Naive thymus-derived CD4-positive, alpha-beta T cell (primary cell): ENCODE measurements at regions not wholly inside any gene's neighbourhood (a gene's known extent, or its start where the extent isn't known, plus 50 kb on each side); places are given as distances from the start of the nearest gene placed in this dataset.

Source experiments
- ATAC-seq: fragments of 150-1000 bp; cut with Tn5 transposase; 2 replicates; pipeline ENCODE4 v1.10.0; 2021; ENCODE audit warnings: mild to moderate bottlenecking, moderate library complexity
- CTCF ChIA-PET: fragments of 350-600 bp; sonication (Branson Sonifier 250); formaldehyde crosslinking; loops from one replicate; lab custom pipeline; 2021; ENCODE audit warnings: antibody characterized with exemption; lab: Charles Lee
- POLR2A ChIA-PET: fragments of 350-600 bp; sonication (Branson Sonifier 250); formaldehyde crosslinking; loops from one replicate; lab custom pipeline; 2021; ENCODE audit warnings: antibody characterized with exemption, inconsistent platforms; lab: Charles Lee
- DNase-seq, 9 donors: peaks; one replicate each; pipeline versions ENCODE4 v3.0.0 to v3.0.0-alpha.2; 2020 to 2022; ENCODE audit warnings: mixed read lengths in 1 of 9
- H3K27ac ChIP-seq: one replicate; pipeline ENCODE4 v1.7.0; 2013; ENCODE audit warnings: mild to moderate bottlenecking, low read depth, low read length, moderate library complexity
- H3K27me3 ChIP-seq, 2 donors: one replicate each; pipeline ENCODE4 v1.7.0; 2013; ENCODE audit warnings: low read length in 2 of 2, mild to moderate bottlenecking in 2 of 2, moderate library complexity in 2 of 2; ENCODE audit not compliant: control insufficient read depth in 2 of 2, insufficient read depth in 2 of 2
- H3K36me3 ChIP-seq, 3 experiments: 1 replicate in 2 of 3; 2 replicates in 1 of 3; pipeline ENCODE4 v1.7.0; 2013; ENCODE audit warnings: low read length in 3 of 3, mild to moderate bottlenecking in 3 of 3, moderate library complexity in 1 of 3; ENCODE audit not compliant: insufficient read depth in 3 of 3, control insufficient read depth in 2 of 3
- H3K4me1 ChIP-seq, 2 donors: one replicate each; pipeline ENCODE4 v1.7.0; 2013; ENCODE audit warnings: low read length in 2 of 2, mild to moderate bottlenecking in 2 of 2, moderate library complexity in 1 of 2; ENCODE audit not compliant: control insufficient read depth in 2 of 2, insufficient read depth in 2 of 2
- H3K4me3 ChIP-seq: 2 replicates; pipeline ENCODE4 v1.7.0; 2013; ENCODE audit warnings: mild to moderate bottlenecking, low read length
- H3K9me3 ChIP-seq, 3 experiments: 1 replicate in 2 of 3; 2 replicates in 1 of 3; pipeline ENCODE4 v1.7.0; 2013; ENCODE audit warnings: low read length in 3 of 3; ENCODE audit not compliant: control insufficient read depth in 2 of 3
- H3K27ac Mint-ChIP-seq, 9 donors: one replicate each; pipeline ENCODE4 v1.8.0; 2020 to 2022; ENCODE audit warnings: mixed read lengths in 9 of 9, mild to moderate bottlenecking in 8 of 9, moderate library complexity in 5 of 9, inconsistent platforms in 2 of 9
- H3K27me3 Mint-ChIP-seq, 5 donors: one replicate each; pipeline ENCODE4 v1.8.0; 2021 to 2022; ENCODE audit warnings: mixed read lengths in 5 of 5, mild to moderate bottlenecking in 1 of 5
- H3K36me3 Mint-ChIP-seq, 5 donors: one replicate each; pipeline ENCODE4 v1.8.0; 2020 to 2022; ENCODE audit warnings: mixed read lengths in 5 of 5, mild to moderate bottlenecking in 3 of 5, inconsistent platforms in 1 of 5
- H3K4me1 Mint-ChIP-seq, 7 donors: one replicate each; pipeline ENCODE4 v1.8.0; 2020 to 2022; ENCODE audit warnings: mixed read lengths in 7 of 7, mild to moderate bottlenecking in 3 of 7, inconsistent platforms in 1 of 7
- H3K4me3 Mint-ChIP-seq, 10 donors: one replicate each; pipeline ENCODE4 v1.8.0; 2020 to 2022; ENCODE audit warnings: mild to moderate bottlenecking in 10 of 10, mixed read lengths in 10 of 10, moderate library complexity in 6 of 10, inconsistent platforms in 2 of 10
- H3K9me3 Mint-ChIP-seq, 11 donors: one replicate each; pipeline ENCODE4 v1.8.0; 2020 to 2022; ENCODE audit warnings: mixed read lengths in 11 of 11, mild to moderate bottlenecking in 4 of 11, inconsistent platforms in 1 of 11, moderate library complexity in 1 of 11
- intact Hi-C, 2 donors: fragments of 100-400 bp; cut with micrococcal nuclease; formaldehyde crosslinking; loops; one replicate each; pipeline ENCODE4 v1.15.1; 2023

GRCh38 chr6:145383428-145383827, 351.9 kb downstream of the EPM2A start:
- Histone ChIP-seq H3K9me3 (no peaks in the 10 kb centered on the region), H3K27ac (no peak overlapping the region), H3K4me1 (no peaks in the 10 kb centered on the region), H3K27me3 (no peaks in the 10 kb centered on the region), H3K36me3 (no peaks in the 10 kb centered on the region), H3K4me3 (no peak overlapping the region)
- Mint-ChIP-seq H3K4me1 (no peaks in the 10 kb centered on the region), H3K36me3 (no peaks in the 10 kb centered on the region), H3K4me3 (no peak overlapping the region), H3K9me3 (peaks cover 0 to 12% (median 0%) of the 10 kb centered on the region in 11 donors), H3K27me3 (peaks cover 0 to 24% (median 0%) of the 10 kb centered on the region in 5 donors), H3K27ac (no peak overlapping the region)
- intact Hi-C loops, result no loop called here
- ATAC-seq (no peak), DNase-seq (no peak)
- CTCF ChIA-PET, result no interaction called here
- POLR2A ChIA-PET, result no interaction called here

DNA sequence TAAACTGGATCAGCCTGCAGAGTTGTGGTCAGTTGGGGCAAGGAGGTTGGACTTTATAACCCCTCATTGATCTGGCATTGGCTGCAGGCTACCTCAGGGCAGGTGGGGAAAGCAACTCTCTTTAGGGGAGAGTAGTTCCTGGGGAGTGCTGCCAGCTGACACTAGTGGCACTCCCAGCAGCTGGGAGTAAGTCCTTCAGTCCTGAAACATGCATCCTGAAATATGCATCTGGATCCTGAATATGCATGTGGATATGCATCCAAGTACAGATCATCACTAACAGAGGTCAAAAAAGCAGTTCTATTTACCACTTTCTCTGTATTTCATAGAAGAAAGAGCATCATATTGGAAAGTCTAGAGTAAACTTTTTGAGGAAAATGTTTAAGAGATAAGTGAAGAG, 350.8 kb downstream of the EPM2A start:
- H3K27ac Mint-ChIP-seq, result no peak overlapping the region
- H3K4me1 Mint-ChIP-seq, result no peaks in the 10 kb centered on the region
- H3K27me3 ChIP-seq, result no peaks in the 10 kb centered on the region
- H3K4me3 ChIP-seq, result no peak overlapping the region
- no peak overlapping the region for H3K4me3 Mint-ChIP-seq
- POLR2A ChIA-PET, result no interaction called here
- no peaks in the 10 kb centered on the region for H3K9me3 ChIP-seq
- H3K36me3 Mint-ChIP-seq, result no peaks in the 10 kb centered on the region
- intact Hi-C loops, result no loop called here
- CTCF ChIA-PET, result no interaction called here
- peaks cover 0 to 14% (median 0%) of the 10 kb centered on the region in 5 donors for H3K27me3 Mint-ChIP-seq
- no peaks in the 10 kb centered on the region for H3K4me1 ChIP-seq
- no peak for DNase-seq
- peaks cover 0 to 12% (median 0%) of the 10 kb centered on the region in 11 donors for H3K9me3 Mint-ChIP-seq
- ATAC-seq, result no peak
- no peak overlapping the region for H3K27ac ChIP-seq
- H3K36me3 ChIP-seq, result no peaks in the 10 kb centered on the region

DNA sequence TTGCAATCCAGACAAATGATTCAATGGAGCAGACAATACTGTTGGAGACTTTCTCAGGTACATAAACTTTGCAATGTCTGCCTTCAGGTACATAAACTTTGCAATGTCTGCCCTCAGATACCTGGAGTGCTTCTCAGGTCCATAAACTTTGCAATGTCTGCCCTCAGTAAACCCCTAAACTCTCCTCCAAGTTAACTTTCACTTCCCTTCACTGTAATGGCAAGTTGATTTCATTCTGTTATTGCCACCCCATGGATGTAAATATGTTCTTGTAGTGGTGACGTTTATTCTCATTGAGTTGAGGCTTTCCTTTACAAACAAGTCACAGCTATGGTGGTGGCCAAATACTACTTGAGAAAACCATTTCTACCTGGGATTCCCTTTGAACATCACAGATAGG, 338.8 kb downstream of the EPM2A start:
- no peak overlapping the region for H3K4me3 Mint-ChIP-seq
- H3K27ac ChIP-seq, result no peak overlapping the region
- no peaks in the 10 kb centered on the region for H3K36me3 ChIP-seq
- peaks cover 0 to 6% (median 0%) of the 10 kb centered on the region in 11 donors for H3K9me3 Mint-ChIP-seq
- no peaks in the 10 kb centered on the region for H3K4me1 Mint-ChIP-seq
- no peaks in the 10 kb centered on the region for H3K4me1 ChIP-seq
- ATAC-seq (no peak), DNase-seq (no peak)
- H3K36me3 Mint-ChIP-seq, result no peaks in the 10 kb centered on the region
- H3K27me3 ChIP-seq, result no peaks in the 10 kb centered on the region
- ChIA-PET POLR2A (no interaction called here), CTCF (interaction anchor here (0.6 kb wide), 1 partner anchor 11 kb away, joined by 3 read pairs; no protein-coding TSS in a partner anchor)
- H3K9me3 ChIP-seq, result no peaks in the 10 kb centered on the region
- peaks cover 0 to 11% (median 5%) of the 10 kb centered on the region in 5 donors for H3K27me3 Mint-ChIP-seq
- intact Hi-C loops, result no loop called here
- no peak overlapping the region for H3K4me3 ChIP-seq
- H3K27ac Mint-ChIP-seq, result no peak overlapping the region

GRCh38 chr6:145400508-145400907, 334.8 kb downstream of the EPM2A start:
- Histone ChIP-seq H3K9me3 (no peaks in the 10 kb centered on the region), H3K27ac (no peak overlapping the region), H3K4me3 (no peak overlapping the region), H3K36me3 (no peaks in the 10 kb centered on the region), H3K4me1 (no peaks in the 10 kb centered on the region), H3K27me3 (no peaks in the 10 kb centered on the region)
- H3K36me3 Mint-ChIP-seq, result no peaks in the 10 kb centered on the region
- H3K9me3 Mint-ChIP-seq, result peaks cover 0 to 8% (median 1%) of the 10 kb centered on the region in 11 donors
- ATAC-seq (no peak), DNase-seq (no peak)
- intact Hi-C loops, result no loop called here
- H3K27me3 Mint-ChIP-seq, result peaks cover 0 to 9% (median 6%) of the 10 kb centered on the region in 5 donors
- no peaks in the 10 kb centered on the region for H3K4me1 Mint-ChIP-seq
- H3K27ac Mint-ChIP-seq, result no peak overlapping the region
- H3K4me3 Mint-ChIP-seq, result no peak overlapping the region
- POLR2A ChIA-PET, result no interaction called here
- CTCF ChIA-PET, result no interaction called here

GRCh38 chr6:145405006-145405551, 330.2 kb downstream of the EPM2A start:
- no peaks in the 10 kb centered on the region for H3K4me1 Mint-ChIP-seq
- ATAC-seq, result no peak

GRCh38 chr6:145406783-145407182, 328.5 kb downstream of the EPM2A start:
- CTCF ChIA-PET, result no interaction called here

More at GRCh38 chr6:145405006-145405551, 330.2 kb downstream of the EPM2A start:
- H3K27ac Mint-ChIP-seq, result no peak overlapping the region
- Histone ChIP-seq H3K36me3 (no peaks in the 10 kb centered on the region), H3K4me1 (no peaks in the 10 kb centered on the region), H3K27ac (no peak overlapping the region), H3K27me3 (no peaks in the 10 kb centered on the region), H3K9me3 (no peaks in the 10 kb centered on the region), H3K4me3 (no peak overlapping the region)
- ChIA-PET POLR2A (no interaction called here), CTCF (no interaction called here)
- peaks cover 0 to 8% (median 0%) of the 10 kb centered on the region in 11 donors for H3K9me3 Mint-ChIP-seq
- no peak for DNase-seq
- intact Hi-C loops, result no loop called here
- no peak overlapping the region for H3K4me3 Mint-ChIP-seq
- H3K36me3 Mint-ChIP-seq, result no peaks in the 10 kb centered on the region
- H3K27me3 Mint-ChIP-seq, result peaks cover 0 to 9% (median 4%) of the 10 kb centered on the region in 5 donors

GRCh38 chr6:145415616-145416015, 319.7 kb downstream of the EPM2A start:
- DNase-seq, result no peak
- POLR2A ChIA-PET, result no interaction called here
- H3K9me3 Mint-ChIP-seq, result peaks cover 0 to 5% (median 0%) of the 10 kb centered on the region in 11 donors

More at GRCh38 chr6:145406783-145407182, 328.5 kb downstream of the EPM2A start:
- intact Hi-C loops, result no loop called here
- no peak overlapping the region for H3K4me3 ChIP-seq
- no peaks in the 10 kb centered on the region for H3K36me3 Mint-ChIP-seq
- DNase-seq (no peak), ATAC-seq (no peak)
- H3K4me1 Mint-ChIP-seq, result no peaks in the 10 kb centered on the region
- no peaks in the 10 kb centered on the region for H3K27me3 ChIP-seq
- no peak overlapping the region for H3K27ac Mint-ChIP-seq
- H3K36me3 ChIP-seq, result no peaks in the 10 kb centered on the region
- H3K9me3 Mint-ChIP-seq, result peaks cover 0 to 14% (median 0%) of the 10 kb centered on the region in 11 donors
- POLR2A ChIA-PET, result no interaction called here
- no peak overlapping the region for H3K27ac ChIP-seq
- H3K4me3 Mint-ChIP-seq, result no peak overlapping the region
- H3K27me3 Mint-ChIP-seq, result peaks cover 0 to 6% (median 4%) of the 10 kb centered on the region in 5 donors
- H3K4me1 ChIP-seq, result no peaks in the 10 kb centered on the region
- no peaks in the 10 kb centered on the region for H3K9me3 ChIP-seq

More at GRCh38 chr6:145415616-145416015, 319.7 kb downstream of the EPM2A start:
- Mint-ChIP-seq H3K27ac (no peak overlapping the region), H3K4me1 (no peaks in the 10 kb centered on the region), H3K36me3 (no peaks in the 10 kb centered on the region), H3K4me3 (no peak overlapping the region), H3K27me3 (no peaks in the 10 kb centered on the region)
- no peaks in the 10 kb centered on the region for H3K27me3 ChIP-seq
- H3K4me1 ChIP-seq, result no peaks in the 10 kb centered on the region
- no peaks in the 10 kb centered on the region for H3K36me3 ChIP-seq
- H3K27ac ChIP-seq, result no peak overlapping the region
- no peak overlapping the region for H3K4me3 ChIP-seq
- no peak for ATAC-seq
- no peaks in the 10 kb centered on the region for H3K9me3 ChIP-seq
- CTCF ChIA-PET, result no interaction called here
- intact Hi-C loops, result no loop called here
